BE2C (cell line): ENCODE measurements at regions not wholly inside any gene's neighbourhood (a gene's known extent, or its start where the extent isn't known, plus 50 kb on each side); places are given as distances from the start of the nearest gene placed in this dataset.

ENCODE experiments used
- DNase-seq: peaks from one replicate; pipeline ENCODE4 v3.0.0-alpha.2; 2020
- H3K27me3 ChIP-seq: fragments of 250-450 bp; sonication (Bioruptor Pico); 2 replicates; pipeline ENCODE4 v1.5.1; 2020; ENCODE audit warnings: mild to moderate bottlenecking
- H3K36me3 ChIP-seq: fragments of 250-450 bp; sonication (Bioruptor Pico); 2 replicates; pipeline ENCODE4 v1.5.1; 2020; ENCODE audit warnings: mild to moderate bottlenecking
- H3K4me1 ChIP-seq: fragments of 250-450 bp; sonication (Bioruptor Pico); 2 replicates; pipeline ENCODE4 v1.5.1; 2020
- H3K4me3 ChIP-seq: 2 replicates; pipeline ENCODE4 v1.5.1; 2011; ENCODE audit warnings: low read depth, low read length
- H3K9me3 ChIP-seq: fragments of 250-450 bp; sonication (Bioruptor Pico); 2 replicates; pipeline ENCODE4 v1.5.1; 2020
- CTCF ChIP-seq: IDR thresholded peaks from 2 replicates; pipeline ENCODE4 v1.5.1; 2012; ENCODE audit warnings: mild to moderate bottlenecking, low read depth, low read length

DNA sequence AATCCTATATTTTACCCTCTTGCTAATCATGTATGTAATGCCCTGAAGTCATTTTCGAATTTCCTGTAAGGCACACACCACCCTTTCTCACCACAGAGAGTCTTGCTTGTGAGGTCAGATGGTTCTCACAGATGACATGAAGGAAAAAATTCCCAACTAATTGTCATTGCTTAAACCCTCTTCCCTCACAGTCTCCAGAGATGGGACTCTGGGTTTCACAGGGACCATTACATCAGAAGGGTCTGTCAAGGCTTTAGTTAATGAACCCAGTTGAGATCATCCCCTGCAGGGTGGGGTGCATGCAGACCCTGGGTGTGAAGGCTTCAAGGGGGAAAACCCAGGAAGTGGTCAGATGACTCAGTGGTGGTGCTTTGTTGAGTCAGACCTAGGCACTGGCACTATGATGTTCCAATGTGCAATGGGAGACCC lies 229.6 kb downstream of the BCAT1 start:
- H3K27me3 ChIP-seq = no peaks in the 10 kb centered on the region
- H3K4me1 ChIP-seq = no peaks in the 10 kb centered on the region
- no peaks in the 10 kb centered on the region for H3K9me3 ChIP-seq
- TF ChIP-seq CTCF = no peak
- H3K4me3 ChIP-seq = no peak overlapping the region
- no peaks in the 10 kb centered on the region for H3K36me3 ChIP-seq
- no peak for DNase-seq

DNA sequence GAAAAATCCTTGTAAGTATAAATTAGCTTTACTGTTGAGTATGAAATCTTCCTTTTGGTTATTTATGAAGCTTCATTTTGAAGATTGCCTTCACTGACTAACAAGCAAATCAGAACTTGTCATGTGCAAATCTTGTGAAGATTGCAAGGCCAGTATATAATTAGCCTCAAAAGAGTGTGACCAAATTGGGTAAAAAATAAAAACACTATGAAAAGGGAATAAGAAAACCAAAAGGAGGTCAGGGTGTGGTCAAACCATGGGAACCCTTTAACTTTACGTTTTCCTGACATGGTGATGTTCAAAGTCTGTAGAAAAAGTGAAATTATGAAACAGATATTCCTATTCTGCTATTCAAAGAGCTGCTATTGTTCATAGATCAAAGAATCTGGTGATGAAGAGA lies 230.3 kb downstream of the BCAT1 start:
- Histone ChIP-seq H3K36me3 (no peaks in the 10 kb centered on the region), H3K9me3 (no peaks in the 10 kb centered on the region), H3K27me3 (no peaks in the 10 kb centered on the region), H3K4me3 (no peak overlapping the region), H3K4me1 (no peaks in the 10 kb centered on the region)
- DNase-seq = no peak
- TF ChIP-seq CTCF = no peak

DNA sequence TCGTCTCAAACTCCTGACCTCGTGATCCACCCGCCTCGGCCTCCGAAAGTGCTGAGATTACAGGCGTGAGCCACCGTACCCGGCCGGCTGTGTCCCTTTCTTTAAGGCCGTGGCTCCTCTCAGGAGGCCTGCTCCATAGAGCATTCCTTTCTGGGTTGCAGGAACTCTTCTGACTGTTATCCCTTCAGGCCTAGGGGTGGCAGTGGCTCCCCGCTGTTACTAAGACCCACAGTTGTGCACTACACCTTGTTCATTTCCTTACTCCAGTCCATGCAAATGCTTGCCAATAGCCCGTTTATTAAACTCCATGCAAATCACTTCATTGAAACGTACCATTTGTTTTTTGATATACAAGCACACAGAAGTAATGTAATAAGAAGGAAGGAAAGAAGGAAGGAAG lies 234.7 kb downstream of the BCAT1 start:
- H3K9me3 ChIP-seq = no peaks in the 10 kb centered on the region
- no peaks in the 10 kb centered on the region for H3K4me1 ChIP-seq
- DNase-seq = no peak
- H3K36me3 ChIP-seq = no peaks in the 10 kb centered on the region
- no peaks in the 10 kb centered on the region for H3K27me3 ChIP-seq
- TF ChIP-seq CTCF = no peak
- H3K4me3 ChIP-seq = no peak overlapping the region

DNA sequence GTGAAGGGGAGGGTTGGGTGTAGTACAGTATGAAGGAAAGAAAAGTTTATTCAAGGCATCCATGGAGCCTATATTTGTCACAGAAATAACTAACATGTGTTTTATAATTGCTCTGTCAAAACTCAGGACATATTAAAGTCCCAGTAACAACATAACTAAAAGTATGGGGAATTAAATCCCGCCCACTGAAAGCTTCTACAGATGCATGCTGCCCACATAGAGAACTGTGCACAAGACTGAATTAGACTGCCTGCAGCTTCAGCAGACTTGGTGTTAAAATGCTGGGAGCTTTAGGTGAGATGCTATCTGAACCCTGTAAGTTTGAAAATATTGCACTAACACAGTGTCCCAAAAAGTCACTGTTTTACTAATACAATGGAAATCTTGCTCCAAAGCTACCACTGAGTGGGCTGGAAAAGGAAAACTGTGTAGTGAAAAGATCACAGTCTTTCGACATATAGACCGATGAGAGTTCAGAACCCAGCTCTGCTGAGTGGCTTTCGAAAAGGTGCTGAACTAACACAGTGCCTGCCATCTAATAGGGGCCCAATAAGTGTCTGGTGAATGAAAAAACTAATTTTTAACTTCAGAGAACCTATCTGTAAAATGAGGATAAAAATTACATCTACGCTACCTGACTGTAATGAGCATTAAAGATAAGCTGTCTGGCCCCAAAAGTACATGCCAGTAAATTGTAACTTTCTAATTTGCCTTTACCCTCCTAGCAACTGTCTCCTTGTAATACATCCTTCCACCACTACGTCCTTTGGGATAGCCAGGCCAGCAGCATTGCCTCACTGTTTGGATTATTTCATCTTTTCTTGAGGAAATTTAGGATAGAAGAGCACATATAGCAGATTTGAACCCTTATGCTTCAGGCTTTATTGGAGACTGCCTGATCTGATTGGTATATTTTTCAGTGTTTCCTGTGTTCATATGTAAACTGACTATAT lies 237.6 kb downstream of the BCAT1 start:
- Histone ChIP-seq H3K4me3 (no peak overlapping the region), H3K9me3 (no peaks in the 10 kb centered on the region), H3K27me3 (no peaks in the 10 kb centered on the region), H3K36me3 (no peaks in the 10 kb centered on the region), H3K4me1 (no peaks in the 10 kb centered on the region)
- DNase-seq = no peak
- TF ChIP-seq CTCF = no peak

- H3K9me3 ChIP-seq = no peaks in the 10 kb centered on the region
- no peak for DNase-seq
- no peaks in the 10 kb centered on the region for H3K36me3 ChIP-seq
- no peaks in the 10 kb centered on the region for H3K4me1 ChIP-seq
- H3K4me3 ChIP-seq = no peak overlapping the region
- H3K27me3 ChIP-seq = no peaks in the 10 kb centered on the region
- no peak for TF ChIP-seq CTCF
Measured at GRCh38 chr12:24709216-24709615, 239.7 kb downstream of the BCAT1 start.

DNA sequence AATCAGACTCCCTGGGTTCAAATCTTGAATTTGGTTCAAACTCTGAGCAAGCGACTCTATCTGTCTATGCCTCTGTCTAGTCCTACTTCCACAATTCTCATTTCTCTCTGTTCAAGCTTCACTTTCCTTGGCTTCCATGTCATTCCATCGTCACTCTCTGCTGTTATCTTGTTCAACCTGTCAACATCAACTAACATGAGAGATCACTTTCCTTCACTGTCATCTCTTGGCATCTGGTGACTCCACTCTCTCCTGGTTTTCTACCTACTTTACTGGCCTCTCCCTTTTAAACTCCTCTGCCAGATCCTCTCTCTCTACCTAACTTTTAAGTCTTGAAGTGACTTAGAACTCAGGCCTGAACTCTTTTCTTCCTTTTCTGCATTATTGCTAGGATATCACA lies 240.2 kb downstream of the BCAT1 start:
- Histone ChIP-seq H3K27me3 (no peaks in the 10 kb centered on the region), H3K4me1 (no peaks in the 10 kb centered on the region), H3K4me3 (no peak overlapping the region), H3K9me3 (no peaks in the 10 kb centered on the region), H3K36me3 (no peaks in the 10 kb centered on the region)
- no peak for DNase-seq
- no peak for TF ChIP-seq CTCF
